ENCODE measurements at regions not wholly inside any gene's neighbourhood (a gene's known extent, or its start where the extent isn't known, plus 50 kb on each side); places are given as distances from the start of the nearest gene placed in this dataset.

DNA sequence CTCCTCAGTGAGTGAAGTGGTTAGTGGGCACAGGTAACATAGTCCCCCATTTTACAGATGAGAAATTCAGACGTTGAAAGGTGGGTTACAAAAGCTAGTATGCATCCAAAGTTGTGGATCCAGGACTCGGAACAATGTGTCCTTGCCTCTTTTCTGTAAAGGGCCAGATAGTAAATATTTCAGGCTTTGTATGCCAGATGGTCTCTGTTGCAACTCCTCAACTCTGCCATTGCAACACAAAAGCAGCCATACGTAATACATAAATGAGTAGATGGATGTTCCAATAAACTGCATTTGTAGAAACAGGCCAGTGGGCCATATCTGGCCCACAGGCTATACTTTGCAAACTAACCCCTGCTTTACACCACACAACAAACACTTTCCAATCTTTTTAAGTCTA lies 166.6 kb upstream of the PKDCC start:
- Histone ChIP-seq H3K4me2 (ENCODE audit: low read length) (no peak overlapping the region), H3K9me3 (ENCODE audit: insufficient read depth, low read depth, low read length) (no peaks in the 10 kb centered on the region), H3K14ac (ENCODE audit: low read length) (no peak overlapping the region), H2BK12ac (ENCODE audit: low read length) (no peak overlapping the region), H3K4me3 (ENCODE audit: low read depth, low read length) (no peak overlapping the region), H3K4ac (ENCODE audit: low read depth, low read length) (no peak overlapping the region), H4K12ac (ENCODE audit: low read depth, low read length) (no peak overlapping the region), H4K91ac (ENCODE audit: low read depth, low read length) (no peak overlapping the region), H3K18ac (ENCODE audit: low read length) (no peak overlapping the region), H3K9ac (ENCODE audit: low read length) (no peak overlapping the region), H3K36me3 (ENCODE audit: control insufficient read depth in 1 of 2, insufficient read depth in 2 of 2, low read length in 2 of 2) (no peaks in the 10 kb centered on the region), H2AK5ac (ENCODE audit: low read length) (no peak overlapping the region), H2BK120ac (ENCODE audit: insufficient read depth, low read length, poor library complexity) (no peak overlapping the region), H3K79me2 (ENCODE audit: control insufficient read depth, insufficient read depth, low read length, poor library complexity) (no peaks in the 10 kb centered on the region), H3K4me1 (ENCODE audit: control insufficient read depth in 1 of 2, insufficient read depth in 2 of 2, low read length in 2 of 2) (peaks cover 13 to 14% of the 10 kb centered on the region in 2 experiments), H2BK5ac (ENCODE audit: low read depth, low read length, poor library complexity) (no peak overlapping the region), H3K27ac (ENCODE audit: low read depth, low read length) (no peak overlapping the region), H3K23ac (ENCODE audit: low read length) (no peak overlapping the region), H4K8ac (ENCODE audit: low read depth, low read length) (no peak overlapping the region), H3K27me3 (ENCODE audit: insufficient read depth, low read length) (no peaks in the 10 kb centered on the region), H3K79me1 (ENCODE audit: low read length) (peaks cover 9% of the 10 kb centered on the region), H2AFZ (ENCODE audit: insufficient read depth, low read length, poor library complexity) (no peak overlapping the region)
- DNase-seq = no peak
- WGBS (ENCODE audit: extremely low coverage, insufficient coverage, insufficient read length) = no CpG with 5 or more reads among the region's 3 CpGs

DNA sequence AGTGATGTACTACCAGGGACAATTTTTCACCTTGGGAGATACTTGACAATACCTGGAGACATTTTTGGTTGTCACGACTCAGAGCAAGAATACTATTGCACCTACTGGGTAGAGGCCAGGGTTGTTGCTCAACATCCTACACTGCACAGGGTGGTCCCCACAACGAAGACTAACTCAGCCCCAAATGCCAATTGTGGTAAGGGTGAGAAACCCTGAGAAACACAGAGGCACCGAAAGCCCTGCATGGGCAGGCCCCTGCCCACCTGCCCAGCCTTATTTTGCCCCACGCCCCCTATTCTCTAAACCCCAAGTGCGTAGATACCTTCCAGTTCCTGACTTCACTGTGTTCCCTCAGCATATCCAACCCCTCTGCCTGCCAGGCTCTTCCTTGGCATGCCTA lies 163.1 kb upstream of the PKDCC start:
- Histone ChIP-seq H2AFZ (ENCODE audit: insufficient read depth, low read length, poor library complexity) (no peak overlapping the region), H3K79me2 (ENCODE audit: control insufficient read depth, insufficient read depth, low read length, poor library complexity) (no peaks in the 10 kb centered on the region), H2BK5ac (ENCODE audit: low read depth, low read length, poor library complexity) (no peak overlapping the region), H4K91ac (ENCODE audit: low read depth, low read length) (no peak overlapping the region), H4K12ac (ENCODE audit: low read depth, low read length) (no peak overlapping the region), H2BK120ac (ENCODE audit: insufficient read depth, low read length, poor library complexity) (no peak overlapping the region), H4K8ac (ENCODE audit: low read depth, low read length) (no peak overlapping the region), H3K4me3 (ENCODE audit: low read depth, low read length) (no peak overlapping the region), H3K27me3 (ENCODE audit: insufficient read depth, low read length) (no peaks in the 10 kb centered on the region), H3K4ac (ENCODE audit: low read depth, low read length) (no peak overlapping the region), H3K79me1 (ENCODE audit: low read length) (no peaks in the 10 kb centered on the region), H3K23ac (ENCODE audit: low read length) (no peak overlapping the region), H3K18ac (ENCODE audit: low read length) (no peak overlapping the region), H3K9ac (ENCODE audit: low read length) (no peak overlapping the region), H3K27ac (ENCODE audit: low read depth, low read length) (no peak overlapping the region), H3K4me1 (ENCODE audit: control insufficient read depth in 1 of 2, insufficient read depth in 2 of 2, low read length in 2 of 2) (peaks cover 6 to 7% of the 10 kb centered on the region in 2 experiments), H3K4me2 (ENCODE audit: low read length) (no peak overlapping the region), H2AK5ac (ENCODE audit: low read length) (no peak overlapping the region), H3K36me3 (ENCODE audit: control insufficient read depth in 1 of 2, insufficient read depth in 2 of 2, low read length in 2 of 2) (no peaks in the 10 kb centered on the region), H3K9me3 (ENCODE audit: insufficient read depth, low read depth, low read length) (no peaks in the 10 kb centered on the region), H3K14ac (ENCODE audit: low read length) (no peak overlapping the region), H2BK12ac (ENCODE audit: low read length) (peak overlapping the region; percentile 27)
- DNase-seq = no peak
- WGBS (ENCODE audit: extremely low coverage, insufficient coverage, insufficient read length) = no CpG with 5 or more reads among the region's 5 CpGs

DNA sequence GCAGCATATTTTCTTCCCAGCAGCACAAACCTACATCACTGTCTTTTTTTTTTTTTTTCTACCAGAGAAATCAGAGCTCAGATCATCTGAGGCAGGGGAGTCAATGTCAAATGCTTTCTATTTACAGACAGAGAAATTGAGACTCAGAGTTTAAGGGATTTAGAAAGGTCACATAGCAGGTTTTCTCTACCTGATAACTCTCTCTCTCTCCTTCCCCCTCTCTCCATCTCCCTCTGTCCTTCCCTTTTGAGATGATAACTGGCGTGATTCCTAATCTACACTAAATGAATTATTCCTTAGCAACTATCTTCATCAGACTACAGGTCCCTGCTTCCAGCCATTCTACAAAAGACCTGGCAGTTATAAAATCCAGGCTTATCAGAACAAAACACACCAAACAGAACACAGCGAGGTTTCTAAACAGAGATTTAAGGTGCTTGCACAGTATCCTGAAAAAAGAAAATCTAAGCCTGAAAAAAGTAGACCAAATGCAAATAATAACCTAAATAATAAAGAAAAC lies 161.6 kb upstream of the PKDCC start:
- WGBS (ENCODE audit: extremely low coverage, insufficient coverage, insufficient read length) = no CpG with 5 or more reads among the region's 2 CpGs
- Histone ChIP-seq H2BK120ac (ENCODE audit: insufficient read depth, low read length, poor library complexity) (no peak overlapping the region), H3K27me3 (ENCODE audit: insufficient read depth, low read length) (no peaks in the 10 kb centered on the region), H3K9me3 (ENCODE audit: insufficient read depth, low read depth, low read length) (no peaks in the 10 kb centered on the region), H3K14ac (ENCODE audit: low read length) (no peak overlapping the region), H3K4me1 (ENCODE audit: control insufficient read depth in 1 of 2, insufficient read depth in 2 of 2, low read length in 2 of 2) (peaks cover 5% of the 10 kb centered on the region in 2 experiments), H3K79me1 (ENCODE audit: low read length) (no peaks in the 10 kb centered on the region), H2BK12ac (ENCODE audit: low read length) (no peak overlapping the region), H4K8ac (ENCODE audit: low read depth, low read length) (no peak overlapping the region), H4K91ac (ENCODE audit: low read depth, low read length) (no peak overlapping the region), H2AFZ (ENCODE audit: insufficient read depth, low read length, poor library complexity) (no peak overlapping the region), H3K27ac (ENCODE audit: low read depth, low read length) (no peak overlapping the region), H2AK5ac (ENCODE audit: low read length) (no peak overlapping the region), H3K9ac (ENCODE audit: low read length) (no peak overlapping the region), H3K4me3 (ENCODE audit: low read depth, low read length) (no peak overlapping the region), H3K18ac (ENCODE audit: low read length) (no peak overlapping the region), H3K36me3 (ENCODE audit: control insufficient read depth in 1 of 2, insufficient read depth in 2 of 2, low read length in 2 of 2) (no peaks in the 10 kb centered on the region), H3K4me2 (ENCODE audit: low read length) (no peak overlapping the region), H2BK5ac (ENCODE audit: low read depth, low read length, poor library complexity) (no peak overlapping the region), H4K12ac (ENCODE audit: low read depth, low read length) (no peak overlapping the region), H3K23ac (ENCODE audit: low read length) (no peak overlapping the region), H3K79me2 (ENCODE audit: control insufficient read depth, insufficient read depth, low read length, poor library complexity) (no peaks in the 10 kb centered on the region), H3K4ac (ENCODE audit: low read depth, low read length) (no peak overlapping the region)
- no peak for DNase-seq

GRCh38 chr2:41886757-41887156 lies 161.1 kb upstream of the PKDCC start:
- Histone ChIP-seq H2AK5ac (ENCODE audit: low read length) (no peak overlapping the region), H4K12ac (ENCODE audit: low read depth, low read length) (no peak overlapping the region), H3K18ac (ENCODE audit: low read length) (no peak overlapping the region), H3K4me1 (ENCODE audit: control insufficient read depth in 1 of 2, insufficient read depth in 2 of 2, low read length in 2 of 2) (peaks cover 5% of the 10 kb centered on the region in 2 experiments), H3K36me3 (ENCODE audit: control insufficient read depth in 1 of 2, insufficient read depth in 2 of 2, low read length in 2 of 2) (no peaks in the 10 kb centered on the region), H3K14ac (ENCODE audit: low read length) (no peak overlapping the region), H2BK12ac (ENCODE audit: low read length) (no peak overlapping the region), H3K9ac (ENCODE audit: low read length) (no peak overlapping the region), H3K4me3 (ENCODE audit: low read depth, low read length) (no peak overlapping the region), H3K23ac (ENCODE audit: low read length) (no peak overlapping the region), H3K4ac (ENCODE audit: low read depth, low read length) (no peak overlapping the region), H4K91ac (ENCODE audit: low read depth, low read length) (no peak overlapping the region), H2AFZ (ENCODE audit: insufficient read depth, low read length, poor library complexity) (no peak overlapping the region), H2BK5ac (ENCODE audit: low read depth, low read length, poor library complexity) (no peak overlapping the region), H3K4me2 (ENCODE audit: low read length) (no peak overlapping the region), H2BK120ac (ENCODE audit: insufficient read depth, low read length, poor library complexity) (no peak overlapping the region), H3K9me3 (ENCODE audit: insufficient read depth, low read depth, low read length) (no peaks in the 10 kb centered on the region), H4K8ac (ENCODE audit: low read depth, low read length) (no peak overlapping the region), H3K27me3 (ENCODE audit: insufficient read depth, low read length) (no peaks in the 10 kb centered on the region), H3K79me2 (ENCODE audit: control insufficient read depth, insufficient read depth, low read length, poor library complexity) (no peaks in the 10 kb centered on the region), H3K27ac (ENCODE audit: low read depth, low read length) (no peak overlapping the region), H3K79me1 (ENCODE audit: low read length) (no peaks in the 10 kb centered on the region)
- WGBS (ENCODE audit: extremely low coverage, insufficient coverage, insufficient read length) = no CpG with 5 or more reads among the region's 2 CpGs
- no peak for DNase-seq

Data from trophoblast cell (in vitro differentiated cells and primary cell).